HepG2 (cell line): ENCODE measurements at regions not wholly inside any gene's neighbourhood (a gene's known extent, or its start where the extent isn't known, plus 50 kb on each side); places are given as distances from the start of the nearest gene placed in this dataset.

Experiments
- ATAC-seq: fragments of 200-7000 bp; cut with Tn5 transposase; 3 replicates; pipeline ENCODE4 v1.9.1; 2020; ENCODE audit warnings: mild to moderate bottlenecking, moderate library complexity
- BruUV-seq: library from RNA; stranded (reverse); fragments of 400-500 nt; replicated peaks from 2 replicates; lab custom pipeline; 2021; lab: Mats Ljungman, UMichigan
- CTCF ChIA-PET: fragments of 300-600 bp; formaldehyde crosslinking; extraction: SDS; loops from one replicate; lab custom pipeline; 2021; ENCODE audit warnings: low total read pairs, inconsistent platforms, low intra/inter-chr PET ratio; lab: Yijun Ruan, JAX
- POLR2A ChIA-PET: fragments of 350-600 bp; sonication (Branson Sonifier 250); formaldehyde crosslinking; loops from one replicate; lab custom pipeline; 2020; ENCODE audit warnings: antibody characterized with exemption, inconsistent platforms; lab: Yijun Ruan, JAX
- DNase-seq: peaks from one replicate; pipeline ENCODE4 v3.0.0-alpha.2; 2015; ENCODE audit warnings: low spot score
- FAIRE-seq: peaks from 3 replicates; lab custom pipeline; 2011; peaks lifted over from hg19 to GRCh38; lab: Jason Lieb, UNC
- H2AFZ ChIP-seq: one replicate; pipeline ENCODE4 v1.6.1; 2011; ENCODE audit warnings: low read length, inconsistent platforms
- H3K27ac ChIP-seq: fragments of 300-600 bp; 3 replicates; pipeline ENCODE4 v1.8.0; 2011; ENCODE audit warnings: mixed run types, mild to moderate bottlenecking, mixed read lengths, low read length, inconsistent platforms; ENCODE audit not compliant: insufficient read depth; ENCODE audit errors: extremely low read length
- H3K27me3 ChIP-seq, 2 experiments: fragments of 200-600 bp in 1 of 2; 2 replicates in 1 of 2; 3 replicates in 1 of 2; pipeline versions ENCODE4 v1.6.0 to v1.8.0; 2011; ENCODE audit warnings: low read length in 2 of 2, mild to moderate bottlenecking in 2 of 2, moderate library complexity in 2 of 2, inconsistent platforms in 1 of 2; ENCODE audit not compliant: insufficient read depth in 2 of 2, control insufficient read depth in 1 of 2
- H3K36me3 ChIP-seq, 2 experiments: fragments of 200-600 bp in 1 of 2; replicated peaks in 1 of 2; 2 replicates in 1 of 2; 3 replicates in 1 of 2; pipeline versions ENCODE4 v1.5.1 to v1.8.0; 2011; ENCODE audit warnings: low read length in 2 of 2, inconsistent platforms in 1 of 2; ENCODE audit not compliant: insufficient read depth in 2 of 2, control insufficient read depth in 1 of 2
- H3K4me1 ChIP-seq: 2 replicates; pipeline ENCODE4 v1.5.1; 2012; ENCODE audit warnings: low read length, inconsistent platforms; ENCODE audit not compliant: insufficient read depth
- H3K4me2 ChIP-seq: 2 replicates; pipeline ENCODE4 v1.6.0; 2011; ENCODE audit warnings: low read depth, low read length, inconsistent platforms
- H3K4me3 ChIP-seq, 3 experiments: fragments of 200-600 bp in 1 of 3; sonication (generic), shearing (Covaris generic) in 1 of 3; replicated peaks in 1 of 3; 2 replicates each; pipeline ENCODE4 v1.5.1; 2011 to 2016; ENCODE audit warnings: low read length in 3 of 3, inconsistent platforms in 2 of 3, low read depth in 2 of 3, mild to moderate bottlenecking in 2 of 3, control low read depth in 1 of 3, mixed read lengths in 1 of 3; ENCODE audit not compliant: insufficient read depth in 1 of 3
- H3K79me2 ChIP-seq: one replicate; pipeline ENCODE4 v1.6.1; 2011; ENCODE audit warnings: low read length, inconsistent platforms; ENCODE audit not compliant: insufficient read depth
- H3K9ac ChIP-seq: 2 replicates; pipeline ENCODE4 v1.6.0; 2011; ENCODE audit warnings: mild to moderate bottlenecking, low read depth, low read length, inconsistent platforms; ENCODE audit not compliant: insufficient read depth
- H3K9me3 ChIP-seq: 2 replicates; pipeline ENCODE4 v1.5.1; 2012; ENCODE audit warnings: mild to moderate bottlenecking, low read length
- H4K20me1 ChIP-seq: 2 replicates; pipeline ENCODE4 v1.6.0; 2011; ENCODE audit warnings: inconsistent platforms, mild to moderate bottlenecking, low read length, moderate library complexity; ENCODE audit not compliant: insufficient read depth
- CREM ChIP-seq, 2 experiments: sonication (generic) in 1 of 2; formaldehyde crosslinking in 1 of 2; IDR thresholded peaks; 2 replicates each; pipeline versions ENCODE4 v1.4.0 to v1.6.1; 2016 to 2020; ENCODE audit warnings: antibody characterized with exemption in 1 of 2, mild to moderate bottlenecking in 1 of 2, missing genetic modification reagents in 1 of 2
- DPF2 ChIP-seq: sonication (generic); formaldehyde crosslinking; IDR thresholded peaks from 2 replicates; pipeline ENCODE4 v1.4.0; 2020; ENCODE audit warnings: mild to moderate bottlenecking, low read depth, missing genetic modification reagents, borderline replicate concordance
- GABPA ChIP-seq, 2 experiments: IDR thresholded peaks; 2 replicates each; pipeline ENCODE4 v1.6.1; 2011 to 2016; ENCODE audit warnings: low read depth in 2 of 2, low read length in 1 of 2, missing biosample characterization in 1 of 2, missing genetic modification characterization in 1 of 2
- KDM4B ChIP-seq: sonication (generic); formaldehyde crosslinking; IDR thresholded peaks from 2 replicates; pipeline ENCODE4 v1.4.0; 2020; ENCODE audit warnings: missing genetic modification reagents
- KDM6A ChIP-seq: IDR thresholded peaks from 2 replicates; pipeline ENCODE4 v1.6.1; 2016; ENCODE audit warnings: low read depth
- NONO ChIP-seq, 2 experiments: fragments of 450-650 bp in 1 of 2; sonication (generic) in 1 of 2; formaldehyde crosslinking in 1 of 2; IDR thresholded peaks in 1 of 2; conservative IDR thresholded peaks in 1 of 2; 2 replicates each; pipeline versions ENCODE4 v1.6.1 to v1.8.0; 2017 to 2022; ENCODE audit warnings: mild to moderate bottlenecking in 1 of 2, missing genetic modification reagents in 1 of 2, moderate library complexity in 1 of 2
- THAP11 ChIP-seq: IDR thresholded peaks from 2 replicates; pipeline ENCODE4 v1.6.1; 2016; ENCODE audit warnings: missing biosample characterization, missing genetic modification reagents
- THAP7 ChIP-seq: sonication (generic); formaldehyde crosslinking; IDR thresholded peaks from 2 replicates; pipeline ENCODE4 v1.8.1; 2023; ENCODE audit warnings: mild to moderate bottlenecking, missing genetic modification reagents
- ZBTB46 ChIP-seq: sonication (generic); formaldehyde crosslinking; IDR thresholded peaks from 2 replicates; pipeline ENCODE4 v1.4.0; 2020; ENCODE audit warnings: mild to moderate bottlenecking, missing genetic modification reagents, borderline replicate concordance
- ZBTB49 ChIP-seq: sonication (generic); formaldehyde crosslinking; IDR thresholded peaks from 2 replicates; pipeline ENCODE4 v1.4.0; 2020; ENCODE audit warnings: missing genetic modification reagents, borderline replicate concordance
- ZNF839 ChIP-seq: sonication (generic); formaldehyde crosslinking; IDR thresholded peaks from 2 replicates; pipeline ENCODE4 v1.4.0; 2020; ENCODE audit warnings: missing genetic modification reagents, mild to moderate bottlenecking, borderline replicate concordance
- in situ Hi-C: cut with HindIII; loops from 2 replicates; pipeline ENCODE4 v1.10.0; 2017; ENCODE audit warnings: low pct_unique_long_range_greater_than_20kb; ENCODE audit not compliant: extremely low pct_ligation_motif_present
- intact Hi-C: fragments of 100-400 bp; cut with micrococcal nuclease; formaldehyde crosslinking; loops from one replicate; pipeline ENCODE4 v1.10.0; 2022; ENCODE audit not compliant: unreplicated experiment

GRCh38 chr18:56505971-56506370 is 132.4 kb downstream of the TXNL1 start:
- in situ Hi-C loops: no loop called here

More at GRCh38 chr18:56505971-56506370, 132.4 kb downstream of the TXNL1 start:
- CTCF ChIA-PET: no interaction called here
- no peak for TF ChIP-seq KDM4B (CRISPR knock-in tag)
- TF ChIP-seq DPF2 (CRISPR knock-in tag): no peak
- TF ChIP-seq THAP7: no peak
- no peak for TF ChIP-seq ZBTB49
- no peak for TF ChIP-seq NONO (IDR thresholded peaks at IDR 0.05)
- TF ChIP-seq NONO (CRISPR knock-in tag; conservative IDR thresholded peaks at IDR 0.05): no peak
- TF ChIP-seq KDM6A (CRISPR knock-in tag): no peak
- no peak for TF ChIP-seq THAP11 (CRISPR knock-in tag)
- TF ChIP-seq ZNF839 (CRISPR knock-in tag): no peak
- no peak for TF ChIP-seq CREM (IDR thresholded peaks at IDR 0.05)
- TF ChIP-seq CREM (CRISPR knock-in tag; IDR thresholded peaks at IDR 0.05): no peak
- no peak for TF ChIP-seq ZBTB46 (CRISPR knock-in tag)
- TF ChIP-seq GABPA (IDR thresholded peaks at IDR 0.05; ENCODE audit: low read depth, low read length): no peak
- no peak for TF ChIP-seq GABPA (CRISPR knock-in tag; IDR thresholded peaks at IDR 0.05; ENCODE audit: low read depth)
- Histone ChIP-seq H3K4me3 (no peak overlapping the region), H3K9me3 (no peaks in the 10 kb centered on the region), H3K27me3 (no peaks in the 10 kb centered on the region), H3K27ac (no peak overlapping the region), H3K36me3 (no peaks in the 10 kb centered on the region), H3K4me2 (no peak overlapping the region), H2AFZ (no peak overlapping the region), H3K79me2 (no peaks in the 10 kb centered on the region), H3K4me1 (no peaks in the 10 kb centered on the region), H4K20me1 (no peaks in the 10 kb centered on the region), H3K9ac (no peak overlapping the region)
- no peak for FAIRE-seq
- intact Hi-C loops: no loop called here
- ATAC-seq: no peak
- DNase-seq: no peak
- no TSS peak for BruUV-seq
- POLR2A ChIA-PET: no interaction called here
